ENCODE measurements at regions not wholly inside any gene's neighbourhood (a gene's known extent, or its start where the extent isn't known, plus 50 kb on each side); places are given as distances from the start of the nearest gene placed in this dataset.

DNA sequence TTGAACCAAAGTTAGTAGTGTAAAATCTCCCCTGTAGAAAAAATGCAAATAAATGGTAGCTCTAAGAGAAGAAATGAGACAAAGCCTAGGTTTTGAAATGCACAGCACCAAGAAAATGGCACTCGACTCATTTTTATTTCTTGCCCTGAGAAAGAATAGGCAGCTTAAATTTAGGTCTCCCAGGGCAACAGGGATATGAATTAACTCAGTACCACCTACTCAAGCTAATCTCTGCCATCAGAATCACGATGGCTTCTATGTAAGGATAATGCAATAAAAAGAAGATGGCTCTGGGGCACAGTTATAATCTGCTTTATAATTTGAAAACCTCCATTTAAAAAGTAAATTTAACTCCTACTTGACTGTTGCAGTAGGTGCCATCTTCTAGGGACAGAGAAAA is 1784.3 kb downstream of the LRRC4C start:
- H3K4me2 ChIP-seq (ENCODE audit: control insufficient read depth, insufficient read depth) = no peak overlapping the region
- no peaks in the 10 kb centered on the region for H3K79me2 ChIP-seq (ENCODE audit: control insufficient read depth, insufficient read depth, low read length)
- no peak overlapping the region for H2AFZ ChIP-seq (ENCODE audit: control insufficient read depth, low read depth, low read length)
- no peak overlapping the region for H3K27ac ChIP-seq (ENCODE audit: control insufficient read depth, insufficient read depth)
- DNase-seq (ENCODE audit: low read depth, low spot score) (no peak), ATAC-seq (no peak), FAIRE-seq (no peak)
- 0% methylated on average over 2 of the region's 2 CpGs for WGBS (ENCODE audit: insufficient coverage, insufficient replicate concordance, low lambda C conversion rate, missing lambda C conversion rate)
- no peaks in the 10 kb centered on the region for H3K36me3 ChIP-seq (ENCODE audit: control insufficient read depth in 2 of 2, insufficient read depth in 2 of 2, low read length in 1 of 2)
- RAD21 ChIA-PET (ENCODE audit: unreplicated experiment) = interaction anchor here (0.6 kb wide), 1 partner anchor 12 kb away, joined by 3 read pairs; no protein-coding TSS in a partner anchor
- SMC1A ChIA-PET (ENCODE audit: uncharacterized antibody, unreplicated experiment) = no interaction called here
- intact Hi-C loops (cut with micrococcal nuclease; ENCODE audit: unreplicated experiment) = no loop called here
- H3K4me1 ChIP-seq (ENCODE audit: control insufficient read depth, insufficient read depth, low read length) = no peaks in the 10 kb centered on the region
- H3K9me3 ChIP-seq (replicated peaks; ENCODE audit: control insufficient read depth, insufficient read depth, low read length) = no peaks in the 10 kb centered on the region
- CTCF ChIA-PET = no interaction called here
- no peaks in the 10 kb centered on the region for H3K27me3 ChIP-seq (replicated peaks in 1 of 2; ENCODE audit: control insufficient read depth in 2 of 2, insufficient read depth in 2 of 2, low read length in 1 of 2)
- no peak overlapping the region for H3K9ac ChIP-seq (ENCODE audit: control insufficient read depth, insufficient read depth, low read length)
- POLR2A ChIA-PET = no interaction called here
- H4K20me1 ChIP-seq (ENCODE audit: control insufficient read depth, insufficient read depth) = no peaks in the 10 kb centered on the region
- BruUV-seq (replicated peaks) = no TSS peak
- in situ Hi-C loops (cut with MboI) = no loop called here
- no peak overlapping the region for H3K4me3 ChIP-seq
- TF ChIP-seq NBN (IDR thresholded peaks at IDR 0.05) (no peak), MYB (IDR thresholded peaks at IDR 0.05; ENCODE audit: borderline replicate concordance, low read depth, low read length) (no peak), PAX5 (IDR thresholded peaks at IDR 0.05; ENCODE audit: borderline replicate concordance, low read depth, low read length) (no peak), CHD1 (IDR thresholded peaks at IDR 0.05; ENCODE audit: low read depth, low read length) (no peak), TARDBP (IDR thresholded peaks at IDR 0.05; ENCODE audit: borderline replicate concordance) (no peak), NR2C2 (IDR thresholded peaks at IDR 0.05; ENCODE audit: borderline replicate concordance, control insufficient read depth, insufficient read length, low read depth) (no peak), LARP7 (IDR thresholded peaks at IDR 0.05) (no peak), ETV6 (conservative IDR thresholded peaks at IDR 0.05 in 1 of 2, IDR thresholded peaks at IDR 0.05 in 1 of 2; ENCODE audit: borderline replicate concordance in 1 of 2, low read depth in 1 of 2) (no peak), MTA2 (IDR thresholded peaks at IDR 0.05; ENCODE audit: low read depth) (no peak), SMAD1 (IDR thresholded peaks at IDR 0.05; ENCODE audit: low read depth, partially characterized antibody) (no peak), CHD4 (IDR thresholded peaks at IDR 0.05) (no peak), SMARCA5 (IDR thresholded peaks at IDR 0.05) (no peak), IKZF2 (IDR thresholded peaks at IDR 0.05) (no peak), RUNX3 (IDR thresholded peaks at IDR 0.05; ENCODE audit: low read length) (no peak)
- TF ChIP-seq, protein P1, sequence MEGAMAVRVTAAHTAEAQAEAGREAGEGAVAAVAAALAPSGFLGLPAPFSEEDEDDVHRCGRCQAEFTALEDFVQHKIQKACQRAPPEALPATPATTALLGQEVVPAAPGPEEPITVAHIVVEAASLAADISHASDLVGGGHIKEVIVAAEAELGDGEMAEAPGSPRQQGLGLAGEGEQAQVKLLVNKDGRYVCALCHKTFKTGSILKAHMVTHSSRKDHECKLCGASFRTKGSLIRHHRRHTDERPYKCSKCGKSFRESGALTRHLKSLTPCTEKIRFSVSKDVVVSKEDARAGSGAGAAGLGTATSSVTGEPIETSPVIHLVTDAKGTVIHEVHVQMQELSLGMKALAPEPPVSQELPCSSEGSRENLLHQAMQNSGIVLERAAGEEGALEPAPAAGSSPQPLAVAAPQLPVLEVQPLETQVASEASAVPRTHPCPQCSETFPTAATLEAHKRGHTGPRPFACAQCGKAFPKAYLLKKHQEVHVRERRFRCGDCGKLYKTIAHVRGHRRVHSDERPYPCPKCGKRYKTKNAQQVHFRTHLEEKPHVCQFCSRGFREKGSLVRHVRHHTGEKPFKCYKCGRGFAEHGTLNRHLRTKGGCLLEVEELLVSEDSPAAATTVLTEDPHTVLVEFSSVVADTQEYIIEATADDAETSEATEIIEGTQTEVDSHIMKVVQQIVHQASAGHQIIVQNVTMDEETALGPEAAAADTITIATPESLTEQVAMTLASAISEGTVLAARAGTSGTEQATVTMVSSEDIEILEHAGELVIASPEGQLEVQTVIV (IDR thresholded peaks at IDR 0.05; ENCODE audit: borderline replicate concordance, partially characterized antibody) = no peak
- TF ChIP-seq, protein P2, sequence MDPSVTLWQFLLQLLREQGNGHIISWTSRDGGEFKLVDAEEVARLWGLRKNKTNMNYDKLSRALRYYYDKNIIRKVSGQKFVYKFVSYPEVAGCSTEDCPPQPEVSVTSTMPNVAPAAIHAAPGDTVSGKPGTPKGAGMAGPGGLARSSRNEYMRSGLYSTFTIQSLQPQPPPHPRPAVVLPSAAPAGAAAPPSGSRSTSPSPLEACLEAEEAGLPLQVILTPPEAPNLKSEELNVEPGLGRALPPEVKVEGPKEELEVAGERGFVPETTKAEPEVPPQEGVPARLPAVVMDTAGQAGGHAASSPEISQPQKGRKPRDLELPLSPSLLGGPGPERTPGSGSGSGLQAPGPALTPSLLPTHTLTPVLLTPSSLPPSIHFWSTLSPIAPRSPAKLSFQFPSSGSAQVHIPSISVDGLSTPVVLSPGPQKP (IDR thresholded peaks at IDR 0.05; ENCODE audit: low read depth, low read length) = no peak
- TF ChIP-seq, protein P3, sequence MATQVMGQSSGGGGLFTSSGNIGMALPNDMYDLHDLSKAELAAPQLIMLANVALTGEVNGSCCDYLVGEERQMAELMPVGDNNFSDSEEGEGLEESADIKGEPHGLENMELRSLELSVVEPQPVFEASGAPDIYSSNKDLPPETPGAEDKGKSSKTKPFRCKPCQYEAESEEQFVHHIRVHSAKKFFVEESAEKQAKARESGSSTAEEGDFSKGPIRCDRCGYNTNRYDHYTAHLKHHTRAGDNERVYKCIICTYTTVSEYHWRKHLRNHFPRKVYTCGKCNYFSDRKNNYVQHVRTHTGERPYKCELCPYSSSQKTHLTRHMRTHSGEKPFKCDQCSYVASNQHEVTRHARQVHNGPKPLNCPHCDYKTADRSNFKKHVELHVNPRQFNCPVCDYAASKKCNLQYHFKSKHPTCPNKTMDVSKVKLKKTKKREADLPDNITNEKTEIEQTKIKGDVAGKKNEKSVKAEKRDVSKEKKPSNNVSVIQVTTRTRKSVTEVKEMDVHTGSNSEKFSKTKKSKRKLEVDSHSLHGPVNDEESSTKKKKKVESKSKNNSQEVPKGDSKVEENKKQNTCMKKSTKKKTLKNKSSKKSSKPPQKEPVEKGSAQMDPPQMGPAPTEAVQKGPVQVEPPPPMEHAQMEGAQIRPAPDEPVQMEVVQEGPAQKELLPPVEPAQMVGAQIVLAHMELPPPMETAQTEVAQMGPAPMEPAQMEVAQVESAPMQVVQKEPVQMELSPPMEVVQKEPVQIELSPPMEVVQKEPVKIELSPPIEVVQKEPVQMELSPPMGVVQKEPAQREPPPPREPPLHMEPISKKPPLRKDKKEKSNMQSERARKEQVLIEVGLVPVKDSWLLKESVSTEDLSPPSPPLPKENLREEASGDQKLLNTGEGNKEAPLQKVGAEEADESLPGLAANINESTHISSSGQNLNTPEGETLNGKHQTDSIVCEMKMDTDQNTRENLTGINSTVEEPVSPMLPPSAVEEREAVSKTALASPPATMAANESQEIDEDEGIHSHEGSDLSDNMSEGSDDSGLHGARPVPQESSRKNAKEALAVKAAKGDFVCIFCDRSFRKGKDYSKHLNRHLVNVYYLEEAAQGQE (IDR thresholded peaks at IDR 0.05; ENCODE audit: low read depth, low read length) = no peak
- TF ChIP-seq, protein P4, sequence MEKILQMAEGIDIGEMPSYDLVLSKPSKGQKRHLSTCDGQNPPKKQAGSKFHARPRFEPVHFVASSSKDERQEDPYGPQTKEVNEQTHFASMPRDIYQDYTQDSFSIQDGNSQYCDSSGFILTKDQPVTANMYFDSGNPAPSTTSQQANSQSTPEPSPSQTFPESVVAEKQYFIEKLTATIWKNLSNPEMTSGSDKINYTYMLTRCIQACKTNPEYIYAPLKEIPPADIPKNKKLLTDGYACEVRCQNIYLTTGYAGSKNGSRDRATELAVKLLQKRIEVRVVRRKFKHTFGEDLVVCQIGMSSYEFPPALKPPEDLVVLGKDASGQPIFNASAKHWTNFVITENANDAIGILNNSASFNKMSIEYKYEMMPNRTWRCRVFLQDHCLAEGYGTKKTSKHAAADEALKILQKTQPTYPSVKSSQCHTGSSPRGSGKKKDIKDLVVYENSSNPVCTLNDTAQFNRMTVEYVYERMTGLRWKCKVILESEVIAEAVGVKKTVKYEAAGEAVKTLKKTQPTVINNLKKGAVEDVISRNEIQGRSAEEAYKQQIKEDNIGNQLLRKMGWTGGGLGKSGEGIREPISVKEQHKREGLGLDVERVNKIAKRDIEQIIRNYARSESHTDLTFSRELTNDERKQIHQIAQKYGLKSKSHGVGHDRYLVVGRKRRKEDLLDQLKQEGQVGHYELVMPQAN (conservative IDR thresholded peaks at IDR 0.05) = no peak
